Tibial nerve (tissue), 4 donors: ENCODE measurements at regions not wholly inside any gene's neighbourhood (a gene's known extent, or its start where the extent isn't known, plus 50 kb on each side); places are given as distances from the start of the nearest gene placed in this dataset.
A peak's percentile ranks its signal among the peaks of the same experiment; 100 is the strongest.

Source experiments
- DNase-seq, 2 donors: peaks; one replicate each; pipeline ENCODE4 v3.0.0-alpha.2; 2019; ENCODE audit warnings: low spot score in 2 of 2
- H3K27ac ChIP-seq, 4 donors: fragments of 200-600 bp; sonication (generic) in 3 of 4; one replicate each; pipeline ENCODE4 v1.5.1; 2017 to 2019; ENCODE audit warnings: mild to moderate bottlenecking in 1 of 4
- H3K27me3 ChIP-seq, 2 donors: fragments of 200-600 bp; sonication (generic) in 1 of 2; one replicate each; pipeline versions ENCODE4 v1.5.1 to v1.6.0; 2017 to 2019
- H3K36me3 ChIP-seq, 3 donors: fragments of 200-600 bp; sonication (generic); one replicate each; pipeline ENCODE4 v1.5.1; 2018 to 2019
- H3K4me1 ChIP-seq, 4 donors: fragments of 200-600 bp; sonication (generic) in 3 of 4; one replicate each; pipeline ENCODE4 v1.5.1; 2017 to 2019
- H3K4me3 ChIP-seq, 4 donors: fragments of 200-600 bp; sonication (generic) in 3 of 4; one replicate each; pipeline ENCODE4 v1.5.1; 2017 to 2019; ENCODE audit warnings: mild to moderate bottlenecking in 1 of 4, moderate library complexity in 1 of 4
- H3K9me3 ChIP-seq, 4 donors: fragments of 200-600 bp; sonication (generic) in 3 of 4; one replicate each; pipeline ENCODE4 v1.5.1; 2017 to 2019
- EP300 ChIP-seq, 2 donors: sonication (generic); formaldehyde crosslinking; IDR thresholded peaks; one replicate each; pipeline ENCODE4 v1.6.1; 2017; ENCODE audit warnings: antibody characterized with exemption in 2 of 2, mild to moderate bottlenecking in 1 of 2
- POLR2A ChIP-seq, 2 donors: fragments of 450-650 bp; IDR thresholded peaks; one replicate each; pipeline ENCODE4 v1.6.1; 2017; ENCODE audit warnings: antibody characterized with exemption in 2 of 2, mild to moderate bottlenecking in 2 of 2, moderate library complexity in 2 of 2
- WGBS, 2 donors: methylation state at CpG; one replicate each; pipeline ENCODE4 v1.1.5; 2018; 5-methylcytosine and 5-hydroxymethylcytosine counted together
- TF ChIP-seq, protein P1 (sequence below), 5 experiments: fragments of 200-600 bp in 3 of 5; fragments of 450-650 bp in 2 of 5; sonication (generic) in 3 of 5; IDR thresholded peaks; one replicate each; pipeline ENCODE4 v1.5.1; 2016 to 2019; ENCODE audit warnings: antibody characterized with exemption in 5 of 5, mild to moderate bottlenecking in 3 of 5, moderate library complexity in 2 of 5

DNA sequence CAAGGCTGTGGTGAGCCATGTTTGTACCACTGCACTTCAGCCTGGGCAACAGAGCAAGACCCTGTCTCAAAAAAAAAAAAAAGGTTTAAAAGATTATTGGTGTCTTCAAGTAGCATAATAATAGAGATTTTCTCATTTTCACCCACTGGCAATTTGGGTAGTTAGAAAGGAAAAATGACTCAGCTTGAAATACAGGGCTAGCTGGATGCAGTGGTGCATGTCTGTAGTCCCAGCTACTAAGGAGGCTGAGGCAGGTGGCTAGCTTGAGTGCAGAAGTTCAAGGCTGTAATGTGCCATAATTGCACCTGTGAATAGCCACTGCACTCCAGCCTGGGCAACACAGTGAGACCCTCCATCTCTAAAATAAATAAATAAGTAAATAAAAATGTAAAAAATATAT lies 111.1 kb downstream of the ARRDC3 start:
- H3K27me3 ChIP-seq: no peaks in the 10 kb centered on the region
- H3K36me3 ChIP-seq: no peaks in the 10 kb centered on the region
- TF ChIP-seq EP300 (IDR thresholded peaks at IDR 0.05): no peak
- TF ChIP-seq POLR2A (IDR thresholded peaks at IDR 0.05): no peak
- TF ChIP-seq, protein P1, sequence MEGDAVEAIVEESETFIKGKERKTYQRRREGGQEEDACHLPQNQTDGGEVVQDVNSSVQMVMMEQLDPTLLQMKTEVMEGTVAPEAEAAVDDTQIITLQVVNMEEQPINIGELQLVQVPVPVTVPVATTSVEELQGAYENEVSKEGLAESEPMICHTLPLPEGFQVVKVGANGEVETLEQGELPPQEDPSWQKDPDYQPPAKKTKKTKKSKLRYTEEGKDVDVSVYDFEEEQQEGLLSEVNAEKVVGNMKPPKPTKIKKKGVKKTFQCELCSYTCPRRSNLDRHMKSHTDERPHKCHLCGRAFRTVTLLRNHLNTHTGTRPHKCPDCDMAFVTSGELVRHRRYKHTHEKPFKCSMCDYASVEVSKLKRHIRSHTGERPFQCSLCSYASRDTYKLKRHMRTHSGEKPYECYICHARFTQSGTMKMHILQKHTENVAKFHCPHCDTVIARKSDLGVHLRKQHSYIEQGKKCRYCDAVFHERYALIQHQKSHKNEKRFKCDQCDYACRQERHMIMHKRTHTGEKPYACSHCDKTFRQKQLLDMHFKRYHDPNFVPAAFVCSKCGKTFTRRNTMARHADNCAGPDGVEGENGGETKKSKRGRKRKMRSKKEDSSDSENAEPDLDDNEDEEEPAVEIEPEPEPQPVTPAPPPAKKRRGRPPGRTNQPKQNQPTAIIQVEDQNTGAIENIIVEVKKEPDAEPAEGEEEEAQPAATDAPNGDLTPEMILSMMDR (IDR thresholded peaks at IDR 0.05): no peak
- H3K4me1 ChIP-seq: no peaks in the 10 kb centered on the region
- H3K4me3 ChIP-seq: no peak overlapping the region
- DNase-seq: no peak
- H3K9me3 ChIP-seq: no peaks in the 10 kb centered on the region
- no peak overlapping the region for H3K27ac ChIP-seq

DNA sequence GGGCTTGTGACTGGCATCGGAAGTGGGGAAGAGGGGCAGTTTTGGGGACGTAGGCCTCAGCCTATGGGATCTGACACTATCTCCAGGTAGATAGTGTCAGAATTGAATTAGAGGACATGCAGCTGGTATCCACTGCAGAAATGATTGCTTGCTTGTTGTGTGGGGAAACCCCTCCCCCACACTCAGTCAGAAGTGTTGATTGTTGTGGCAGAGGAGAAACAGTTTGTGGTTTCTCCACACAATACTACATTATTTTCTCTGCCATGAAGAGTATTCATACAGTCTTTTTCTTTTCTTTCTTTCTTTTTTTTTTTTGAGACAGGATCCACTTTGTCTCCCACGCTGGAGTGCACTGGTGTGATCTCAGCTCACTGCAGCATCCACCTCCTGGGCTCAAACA lies 113.9 kb downstream of the ARRDC3 start:
- TF ChIP-seq POLR2A (IDR thresholded peaks at IDR 0.05) (no peak), EP300 (IDR thresholded peaks at IDR 0.05) (no peak)
- TF ChIP-seq, protein P1 (IDR thresholded peaks at IDR 0.05): no peak
- Histone ChIP-seq H3K36me3 (no peaks in the 10 kb centered on the region), H3K9me3 (no peaks in the 10 kb centered on the region), H3K4me1 (peaks cover 0 to 8% (median 0%) of the 10 kb centered on the region in 4 donors), H3K27ac (no peak overlapping the region), H3K4me3 (no peak overlapping the region), H3K27me3 (no peaks in the 10 kb centered on the region)
- 77 to 89% methylated on average over 3 of the region's 3 CpGs for WGBS, 2 donors
- DNase-seq: no peak

DNA sequence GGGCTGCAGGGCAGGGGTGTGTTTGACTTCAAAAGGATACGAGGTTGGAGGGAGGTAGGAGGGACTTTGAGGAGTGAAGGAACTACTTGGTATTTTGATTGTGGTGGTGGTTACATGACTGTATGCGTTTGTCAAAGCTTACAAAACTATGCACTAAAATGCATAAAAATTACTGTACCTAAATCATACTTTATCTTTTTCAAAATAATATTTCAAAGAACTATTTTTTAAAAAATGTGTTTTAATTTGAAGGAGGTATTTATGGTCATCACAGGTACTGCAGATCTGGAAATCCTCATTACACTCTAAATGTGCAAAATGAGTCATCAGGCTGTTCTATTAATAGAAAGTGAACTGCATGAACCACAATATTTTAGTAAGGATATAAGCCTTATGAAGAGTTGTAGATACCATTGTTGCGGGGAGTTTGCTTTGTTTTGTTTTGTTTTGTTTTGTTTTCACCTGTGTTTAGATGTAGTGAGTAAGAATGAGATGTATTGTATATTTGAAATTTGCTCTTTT lies 116.9 kb downstream of the ARRDC3 start:
- H3K27me3 ChIP-seq: no peaks in the 10 kb centered on the region
- 60 to 68% methylated on average over 3 of the region's 3 CpGs for WGBS, 2 donors
- peaks cover 0 to 8% (median 0%) of the 10 kb centered on the region in 4 donors for H3K4me1 ChIP-seq
- no peaks in the 10 kb centered on the region for H3K9me3 ChIP-seq
- H3K27ac ChIP-seq: no peak overlapping the region
- no peak for DNase-seq
- TF ChIP-seq, protein P1 (IDR thresholded peaks at IDR 0.05): peak in 2 of 5 experiments; percentile 10 to 22
- TF ChIP-seq EP300 (IDR thresholded peaks at IDR 0.05): no peak
- H3K36me3 ChIP-seq: no peaks in the 10 kb centered on the region
- H3K4me3 ChIP-seq: no peak overlapping the region

DNA sequence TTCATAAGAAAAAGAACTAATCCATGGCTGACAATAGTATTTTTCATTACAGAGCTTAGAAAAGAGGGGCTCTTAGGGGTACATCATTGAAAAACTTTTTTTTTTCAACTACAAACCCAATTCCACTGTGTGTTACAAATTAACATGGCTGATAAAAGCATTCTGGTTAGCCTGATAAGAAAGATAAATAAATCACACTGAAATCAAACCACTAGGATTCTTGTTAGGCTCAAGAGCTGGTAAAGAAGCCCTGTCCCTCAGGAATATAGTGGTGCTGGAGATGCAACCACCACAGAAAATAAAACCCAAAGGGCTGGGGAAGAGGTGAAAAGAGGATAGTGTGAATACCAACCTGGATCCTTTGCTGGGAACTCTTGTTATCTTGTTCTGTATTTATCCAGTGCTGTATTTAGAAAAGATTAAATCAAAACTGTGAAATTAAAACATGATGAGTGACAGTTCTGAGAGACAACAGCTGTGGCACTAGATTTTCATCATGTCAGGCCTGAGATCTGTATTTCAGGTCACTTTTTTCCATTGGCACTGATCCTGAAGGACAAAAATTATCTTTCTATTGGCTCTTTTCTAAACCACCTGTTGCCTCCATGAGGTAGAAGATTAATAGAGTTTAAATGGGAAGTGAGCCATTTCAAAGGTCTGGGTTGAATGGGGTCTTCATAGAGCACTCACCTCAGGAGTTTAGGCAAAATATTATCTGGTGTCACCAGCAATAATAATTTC lies 118.6 kb downstream of the ARRDC3 start:
- no peaks in the 10 kb centered on the region for H3K27me3 ChIP-seq
- H3K27ac ChIP-seq: no peak overlapping the region
- peaks cover 0 to 8% (median 0%) of the 10 kb centered on the region in 4 donors for H3K4me1 ChIP-seq
- no peak overlapping the region for H3K4me3 ChIP-seq
- H3K9me3 ChIP-seq: no peaks in the 10 kb centered on the region
- no peaks in the 10 kb centered on the region for H3K36me3 ChIP-seq
- TF ChIP-seq, protein P1 (IDR thresholded peaks at IDR 0.05): no peak
- TF ChIP-seq POLR2A (IDR thresholded peaks at IDR 0.05) (no peak), EP300 (IDR thresholded peaks at IDR 0.05) (no peak)
- no peak for DNase-seq

DNA sequence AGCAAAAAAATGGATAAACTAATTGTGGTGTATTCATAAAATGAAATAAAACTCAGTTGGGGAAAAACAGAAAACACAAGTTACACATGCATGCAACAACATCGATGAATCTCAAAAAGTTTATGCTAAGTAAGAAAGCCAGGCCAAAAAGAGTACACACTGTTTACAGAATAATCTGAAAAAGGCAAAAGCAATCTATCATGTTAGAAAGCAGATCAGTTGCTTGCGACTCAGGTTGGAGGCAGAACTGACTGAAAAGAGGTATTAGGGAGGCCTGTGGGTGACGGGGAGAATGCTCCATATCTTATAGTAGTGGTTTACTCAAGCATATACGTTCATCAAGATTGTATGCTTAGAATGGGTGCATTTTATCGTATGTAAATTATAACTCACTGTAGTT lies 119.2 kb downstream of the ARRDC3 start:
- H3K27me3 ChIP-seq: no peaks in the 10 kb centered on the region
- no peaks in the 10 kb centered on the region for H3K9me3 ChIP-seq
- no peak overlapping the region for H3K4me3 ChIP-seq
- H3K36me3 ChIP-seq: no peaks in the 10 kb centered on the region
- 84 to 89% methylated on average over 5 of the region's 5 CpGs for WGBS, 2 donors
- peaks cover 0 to 8% (median 0%) of the 10 kb centered on the region in 4 donors for H3K4me1 ChIP-seq
- H3K27ac ChIP-seq: no peak overlapping the region
- TF ChIP-seq EP300 (IDR thresholded peaks at IDR 0.05) (no peak), POLR2A (IDR thresholded peaks at IDR 0.05) (no peak)
- TF ChIP-seq, protein P1 (IDR thresholded peaks at IDR 0.05): no peak
- DNase-seq: no peak
